Common myeloid progenitor, CD34-positive (primary cell): ENCODE measurements at regions not wholly inside any gene's neighbourhood (a gene's known extent, or its start where the extent isn't known, plus 50 kb on each side); places are given as distances from the start of the nearest gene placed in this dataset.

ENCODE experiments used
- CTCF ChIA-PET: fragments of 350-600 bp; sonication (Branson Sonifier 250); formaldehyde crosslinking; loops from one replicate; lab custom pipeline; 2021; ENCODE audit warnings: antibody characterized with exemption; lab: Charles Lee
- POLR2A ChIA-PET: fragments of 350-600 bp; sonication (Branson Sonifier 250); formaldehyde crosslinking; loops from one replicate; lab custom pipeline; 2021; ENCODE audit warnings: antibody characterized with exemption; lab: Charles Lee
- DNase-seq, 3 donors: peaks; one replicate each; pipeline versions ENCODE4 v3.0.0 to v3.0.0-alpha.2; 2013
- H3K27ac ChIP-seq, 2 experiments: 1 replicate in 1 of 2; 2 replicates in 1 of 2; pipeline ENCODE4 v1.7.0; 2013; ENCODE audit warnings: inconsistent platforms in 2 of 2, low read length in 2 of 2, mild to moderate bottlenecking in 2 of 2, low read depth in 1 of 2, moderate library complexity in 1 of 2; ENCODE audit not compliant: severe bottlenecking in 2 of 2, insufficient read depth in 1 of 2, poor library complexity in 1 of 2
- H3K27me3 ChIP-seq, 5 experiments: replicated peaks in 2 of 5; 1 replicate in 3 of 5; 2 replicates in 2 of 5; pipeline versions ENCODE4 v1.6.1 to v1.7.0; 2013; ENCODE audit warnings: low read length in 4 of 5, mild to moderate bottlenecking in 2 of 5, moderate library complexity in 2 of 5, inconsistent platforms in 1 of 5; ENCODE audit not compliant: insufficient read depth in 5 of 5, control insufficient read depth in 4 of 5
- H3K36me3 ChIP-seq, 4 experiments: 1 replicate in 2 of 4; 2 replicates in 2 of 4; pipeline versions ENCODE4 v1.6.1 to v1.7.0; 2013; ENCODE audit warnings: low read length in 3 of 4, control low read depth in 1 of 4, mild to moderate bottlenecking in 1 of 4; ENCODE audit not compliant: control insufficient read depth in 4 of 4, insufficient read depth in 4 of 4
- H3K4me1 ChIP-seq, 4 experiments: 1 replicate in 3 of 4; 2 replicates in 1 of 4; pipeline versions ENCODE4 v1.6.1 to v1.7.1; 2013; ENCODE audit warnings: low read length in 3 of 4, mild to moderate bottlenecking in 3 of 4, control low read depth in 1 of 4, inconsistent platforms in 1 of 4, moderate library complexity in 1 of 4; ENCODE audit not compliant: control insufficient read depth in 4 of 4, insufficient read depth in 4 of 4; ENCODE audit errors: control extremely low read depth in 1 of 4
- H3K4me3 ChIP-seq, 7 experiments: 1 replicate in 4 of 7; 2 replicates in 3 of 7; pipeline versions ENCODE4 v1.5.1 to v1.7.0; 2013; ENCODE audit warnings: mild to moderate bottlenecking in 7 of 7, low read length in 6 of 7, moderate library complexity in 6 of 7, inconsistent platforms in 2 of 7, low read depth in 2 of 7, control low read depth in 1 of 7; ENCODE audit not compliant: insufficient read depth in 4 of 7, control insufficient read depth in 1 of 7; ENCODE audit errors: extremely low read depth in 1 of 7
- H3K9me3 ChIP-seq, 5 experiments: 1 replicate in 4 of 5; 2 replicates in 1 of 5; pipeline versions ENCODE4 v1.6.1 to v1.7.1; 2013; ENCODE audit warnings: low read length in 4 of 5, mild to moderate bottlenecking in 2 of 5, inconsistent platforms in 1 of 5, low read depth in 1 of 5, moderate library complexity in 1 of 5; ENCODE audit not compliant: control insufficient read depth in 4 of 5, insufficient read depth in 2 of 5; ENCODE audit errors: control extremely low read depth in 1 of 5
- WGBS: methylation state at CpG from one replicate; pipeline ENCODE4 v1.1.5; 2013; ENCODE audit not compliant: insufficient coverage; 5-methylcytosine and 5-hydroxymethylcytosine counted together

- Histone ChIP-seq H3K36me3 (no peaks in the 10 kb centered on the region), H3K9me3 (no peaks in the 10 kb centered on the region), H3K27me3 (no peaks in the 10 kb centered on the region), H3K4me3 (no peak overlapping the region), H3K4me1 (no peaks in the 10 kb centered on the region), H3K27ac (no peak overlapping the region)
- no CpG with 5 or more reads among the region's 2 CpGs for WGBS
- ChIA-PET POLR2A (no interaction called here), CTCF (no interaction called here)
- no peak for DNase-seq
Measured at GRCh38 chr7:26598867-26599266, 265.5 kb downstream of the SKAP2 start.

GRCh38 chr7:26599982-26600381 lies 264.4 kb downstream of the SKAP2 start:
- 99% methylated on average over 6 of the region's 7 CpGs for WGBS
- ChIA-PET POLR2A (interaction anchor here (0.6 kb wide), 1 partner anchor 9 kb away, joined by 4 read pairs; no protein-coding TSS in a partner anchor), CTCF (no interaction called here)
- DNase-seq: no peak
- Histone ChIP-seq H3K27ac (no peak overlapping the region), H3K36me3 (no peaks in the 10 kb centered on the region), H3K4me1 (no peaks in the 10 kb centered on the region), H3K27me3 (no peaks in the 10 kb centered on the region), H3K4me3 (no peak overlapping the region), H3K9me3 (no peaks in the 10 kb centered on the region)

GRCh38 chr7:26600411-26600810 lies 264.0 kb downstream of the SKAP2 start:
- no peak overlapping the region for H3K27ac ChIP-seq
- ChIA-PET POLR2A (interaction anchor here (0.6 kb wide), 1 partner anchor 9 kb away, joined by 4 read pairs; no protein-coding TSS in a partner anchor), CTCF (no interaction called here)
- H3K4me3 ChIP-seq: no peak overlapping the region
- H3K36me3 ChIP-seq: no peaks in the 10 kb centered on the region
- 100% methylated on average over 1 of the region's 3 CpGs for WGBS
- H3K27me3 ChIP-seq: no peaks in the 10 kb centered on the region
- no peaks in the 10 kb centered on the region for H3K4me1 ChIP-seq
- DNase-seq: no peak
- no peaks in the 10 kb centered on the region for H3K9me3 ChIP-seq

GRCh38 chr7:26603631-26604030 lies 260.8 kb downstream of the SKAP2 start:
- Histone ChIP-seq H3K27me3 (no peaks in the 10 kb centered on the region), H3K4me1 (no peaks in the 10 kb centered on the region), H3K36me3 (no peaks in the 10 kb centered on the region), H3K27ac (no peak overlapping the region), H3K9me3 (no peaks in the 10 kb centered on the region), H3K4me3 (no peak overlapping the region)
- CTCF ChIA-PET: interaction anchor here (0.8 to 1.4 kb wide), 5 partner anchors 10 to 58 kb away, joined by 3 read pairs; no protein-coding TSS in a partner anchor
- no peak for DNase-seq
- POLR2A ChIA-PET: no interaction called here

- Histone ChIP-seq H3K9me3 (no peaks in the 10 kb centered on the region), H3K4me3 (no peak overlapping the region), H3K27me3 (no peaks in the 10 kb centered on the region), H3K36me3 (no peaks in the 10 kb centered on the region), H3K4me1 (no peaks in the 10 kb centered on the region), H3K27ac (no peak overlapping the region)
- no peak for DNase-seq
- ChIA-PET POLR2A (no interaction called here), CTCF (interaction anchor here (1.5 kb wide), 1 partner anchor 12 kb away, joined by 3 read pairs; no protein-coding TSS in a partner anchor)
- 85% methylated on average over 3 of the region's 6 CpGs for WGBS
Measured at GRCh38 chr7:26608402-26608801, 256.0 kb downstream of the SKAP2 start.

GRCh38 chr7:26609082-26609481 lies 255.3 kb downstream of the SKAP2 start:
- no peaks in the 10 kb centered on the region for H3K27me3 ChIP-seq
- DNase-seq: no peak
- POLR2A ChIA-PET: no interaction called here
- CTCF ChIA-PET: interaction anchor here (1.5 kb wide), 1 partner anchor 11 kb away, joined by 3 read pairs; no protein-coding TSS in a partner anchor
- no peak overlapping the region for H3K27ac ChIP-seq
- no peaks in the 10 kb centered on the region for H3K36me3 ChIP-seq
- no peaks in the 10 kb centered on the region for H3K4me1 ChIP-seq
- no peaks in the 10 kb centered on the region for H3K9me3 ChIP-seq
- no peak overlapping the region for H3K4me3 ChIP-seq
- WGBS: 53% methylated on average over 2 of the region's 2 CpGs

GRCh38 chr7:26609532-26609931 lies 254.9 kb downstream of the SKAP2 start:
- DNase-seq: no peak
- Histone ChIP-seq H3K36me3 (no peaks in the 10 kb centered on the region), H3K4me1 (no peaks in the 10 kb centered on the region), H3K4me3 (no peak overlapping the region), H3K27me3 (no peaks in the 10 kb centered on the region), H3K9me3 (no peaks in the 10 kb centered on the region), H3K27ac (no peak overlapping the region)
- ChIA-PET POLR2A (no interaction called here), CTCF (no interaction called here)
- WGBS: 95% methylated on average over 5 of the region's 6 CpGs
